ENCODE measurements at regions not wholly inside any gene's neighbourhood (a gene's known extent, or its start where the extent isn't known, plus 50 kb on each side); places are given as distances from the start of the nearest gene placed in this dataset.

DNA sequence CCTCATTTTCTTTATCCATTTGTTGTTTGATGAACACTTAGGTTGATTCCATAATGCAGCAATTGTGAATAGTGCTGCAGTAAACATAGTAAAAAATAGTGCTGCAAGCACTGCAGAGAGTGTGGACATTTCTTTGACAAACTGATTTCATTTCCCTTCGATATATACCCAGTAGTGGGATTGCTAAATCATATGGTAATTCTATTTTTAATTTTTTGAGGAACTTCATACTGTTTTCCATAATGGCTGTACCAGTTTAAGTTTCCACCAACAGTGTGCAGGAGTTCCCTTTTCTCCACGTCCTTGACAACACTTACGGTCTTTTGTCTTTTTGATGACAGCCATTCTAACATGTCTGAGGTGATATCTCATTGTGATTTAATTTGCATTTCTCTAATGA, 138.2 kb upstream of the PLPPR1 start:
- H3K27ac ChIP-seq (ENCODE audit: low read depth, low read length, poor library complexity, severe bottlenecking), result no peak overlapping the region
- no peaks in the 10 kb centered on the region for H3K4me1 ChIP-seq (ENCODE audit: insufficient read depth, low read length, severe bottlenecking)
- no peaks in the 10 kb centered on the region for H3K79me2 ChIP-seq (ENCODE audit: insufficient read depth, low read length)
- H3K9ac ChIP-seq (ENCODE audit: low read length), result no peak overlapping the region
- H4K20me1 ChIP-seq (ENCODE audit: insufficient read depth, low read length), result no peaks in the 10 kb centered on the region
- H3K4me3 ChIP-seq (ENCODE audit: low read depth, low read length, poor library complexity, severe bottlenecking), result no peak overlapping the region
- TF ChIP-seq EZH2 (IDR thresholded peaks at IDR 0.05; ENCODE audit: borderline replicate concordance, low read length), result no peak
- TF ChIP-seq, protein P1, sequence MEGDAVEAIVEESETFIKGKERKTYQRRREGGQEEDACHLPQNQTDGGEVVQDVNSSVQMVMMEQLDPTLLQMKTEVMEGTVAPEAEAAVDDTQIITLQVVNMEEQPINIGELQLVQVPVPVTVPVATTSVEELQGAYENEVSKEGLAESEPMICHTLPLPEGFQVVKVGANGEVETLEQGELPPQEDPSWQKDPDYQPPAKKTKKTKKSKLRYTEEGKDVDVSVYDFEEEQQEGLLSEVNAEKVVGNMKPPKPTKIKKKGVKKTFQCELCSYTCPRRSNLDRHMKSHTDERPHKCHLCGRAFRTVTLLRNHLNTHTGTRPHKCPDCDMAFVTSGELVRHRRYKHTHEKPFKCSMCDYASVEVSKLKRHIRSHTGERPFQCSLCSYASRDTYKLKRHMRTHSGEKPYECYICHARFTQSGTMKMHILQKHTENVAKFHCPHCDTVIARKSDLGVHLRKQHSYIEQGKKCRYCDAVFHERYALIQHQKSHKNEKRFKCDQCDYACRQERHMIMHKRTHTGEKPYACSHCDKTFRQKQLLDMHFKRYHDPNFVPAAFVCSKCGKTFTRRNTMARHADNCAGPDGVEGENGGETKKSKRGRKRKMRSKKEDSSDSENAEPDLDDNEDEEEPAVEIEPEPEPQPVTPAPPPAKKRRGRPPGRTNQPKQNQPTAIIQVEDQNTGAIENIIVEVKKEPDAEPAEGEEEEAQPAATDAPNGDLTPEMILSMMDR (IDR thresholded peaks at IDR 0.05; ENCODE audit: low read length), result no peak
- no peaks in the 10 kb centered on the region for H3K9me3 ChIP-seq (ENCODE audit: low read length)
- no peak overlapping the region for H3K4me2 ChIP-seq (ENCODE audit: low read length)
- no peaks in the 10 kb centered on the region for H3K27me3 ChIP-seq (ENCODE audit: insufficient read depth, low read length)
- no peak overlapping the region for H2AFZ ChIP-seq (ENCODE audit: low read length)
- no peaks in the 10 kb centered on the region for H3F3A ChIP-seq (ENCODE audit: insufficient read depth, low read length)
- no peaks in the 10 kb centered on the region for H3K36me3 ChIP-seq (ENCODE audit: insufficient read depth, low read length)
- no peaks in the 10 kb centered on the region for H3K9me2 ChIP-seq (ENCODE audit: low read depth, low read length)

DNA sequence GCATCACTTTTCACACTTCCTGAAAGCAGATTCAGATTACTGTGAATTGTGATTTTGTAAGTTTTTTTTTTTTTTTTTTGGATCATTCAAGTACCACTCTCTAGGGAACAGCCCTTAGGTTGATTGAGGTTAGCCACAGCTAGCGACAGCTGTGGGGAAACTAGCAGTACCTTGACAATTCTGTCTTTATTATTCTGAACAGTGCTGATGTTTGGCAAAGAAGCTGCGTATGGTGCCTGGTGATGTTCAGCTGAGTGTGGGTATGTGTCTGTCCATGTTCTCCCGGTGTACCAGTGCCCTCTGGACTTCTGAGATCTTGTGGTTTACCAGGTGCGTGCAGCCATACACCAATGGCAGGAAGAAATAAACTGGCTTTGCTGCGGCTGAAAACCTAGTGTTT, 117.3 kb upstream of the PLPPR1 start:
- H3K9me2 ChIP-seq (ENCODE audit: low read depth, low read length), result no peaks in the 10 kb centered on the region
- H3K4me3 ChIP-seq (ENCODE audit: low read depth, low read length, poor library complexity, severe bottlenecking), result no peak overlapping the region
- no peaks in the 10 kb centered on the region for H3K9me3 ChIP-seq (ENCODE audit: low read length)
- H3K4me2 ChIP-seq (ENCODE audit: low read length), result no peak overlapping the region
- no peak overlapping the region for H2AFZ ChIP-seq (ENCODE audit: low read length)
- H3K9ac ChIP-seq (ENCODE audit: low read length), result no peak overlapping the region
- no peaks in the 10 kb centered on the region for H3K36me3 ChIP-seq (ENCODE audit: insufficient read depth, low read length)
- no peaks in the 10 kb centered on the region for H4K20me1 ChIP-seq (ENCODE audit: insufficient read depth, low read length)
- TF ChIP-seq, protein P1 (IDR thresholded peaks at IDR 0.05; ENCODE audit: low read length), result no peak
- no peak for TF ChIP-seq EZH2 (IDR thresholded peaks at IDR 0.05; ENCODE audit: borderline replicate concordance, low read length)
- H3K4me1 ChIP-seq (ENCODE audit: insufficient read depth, low read length, severe bottlenecking), result no peaks in the 10 kb centered on the region
- no peaks in the 10 kb centered on the region for H3F3A ChIP-seq (ENCODE audit: insufficient read depth, low read length)
- no peak overlapping the region for H3K27ac ChIP-seq (ENCODE audit: low read depth, low read length, poor library complexity, severe bottlenecking)
- H3K27me3 ChIP-seq (ENCODE audit: insufficient read depth, low read length), result no peaks in the 10 kb centered on the region
- H3K79me2 ChIP-seq (ENCODE audit: insufficient read depth, low read length), result no peaks in the 10 kb centered on the region

DNA sequence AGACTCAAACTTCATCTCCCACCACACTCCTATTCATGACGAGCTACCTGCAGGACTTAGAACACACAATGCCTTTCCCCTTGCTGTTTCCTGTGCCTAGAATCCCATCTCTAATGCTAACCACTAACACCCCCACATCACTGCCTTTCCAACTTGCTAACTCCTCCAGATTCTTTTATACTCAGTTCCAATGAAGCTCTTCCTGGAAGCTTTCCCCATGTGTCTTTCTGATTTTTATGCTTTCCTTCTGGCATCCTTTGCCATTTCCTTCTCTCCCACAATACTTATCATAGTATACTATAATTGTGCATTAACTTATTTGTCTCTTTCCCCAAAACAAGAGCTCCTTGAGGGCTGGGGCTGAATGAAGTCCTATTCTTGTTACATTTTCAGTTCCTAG, 115.3 kb upstream of the PLPPR1 start:
- no peak for TF ChIP-seq EZH2 (IDR thresholded peaks at IDR 0.05; ENCODE audit: borderline replicate concordance, low read length)
- TF ChIP-seq, protein P1 (IDR thresholded peaks at IDR 0.05; ENCODE audit: low read length), result no peak
- H3K9me2 ChIP-seq (ENCODE audit: low read depth, low read length), result no peaks in the 10 kb centered on the region
- no peaks in the 10 kb centered on the region for H3K79me2 ChIP-seq (ENCODE audit: insufficient read depth, low read length)
- no peaks in the 10 kb centered on the region for H3K4me1 ChIP-seq (ENCODE audit: insufficient read depth, low read length, severe bottlenecking)
- no peak overlapping the region for H3K27ac ChIP-seq (ENCODE audit: low read depth, low read length, poor library complexity, severe bottlenecking)
- H4K20me1 ChIP-seq (ENCODE audit: insufficient read depth, low read length), result no peaks in the 10 kb centered on the region
- no peak overlapping the region for H3K9ac ChIP-seq (ENCODE audit: low read length)
- H3F3A ChIP-seq (ENCODE audit: insufficient read depth, low read length), result no peaks in the 10 kb centered on the region
- H3K4me3 ChIP-seq (ENCODE audit: low read depth, low read length, poor library complexity, severe bottlenecking), result no peak overlapping the region
- H3K9me3 ChIP-seq (ENCODE audit: low read length), result no peaks in the 10 kb centered on the region
- H3K4me2 ChIP-seq (ENCODE audit: low read length), result no peak overlapping the region
- H3K27me3 ChIP-seq (ENCODE audit: insufficient read depth, low read length), result no peaks in the 10 kb centered on the region
- no peaks in the 10 kb centered on the region for H3K36me3 ChIP-seq (ENCODE audit: insufficient read depth, low read length)
- H2AFZ ChIP-seq (ENCODE audit: low read length), result no peak overlapping the region
